ENCODE measurements at regions not wholly inside any gene's neighbourhood (a gene's known extent, or its start where the extent isn't known, plus 50 kb on each side); places are given as distances from the start of the nearest gene placed in this dataset.

- TF ChIP-seq CTCF (conservative IDR thresholded peaks at IDR 0.05 in 1 of 2, IDR thresholded peaks at IDR 0.05 in 1 of 2; ENCODE audit: extremely low read depth in 1 of 2, insufficient read depth in 1 of 2, low read depth in 1 of 2, low read length in 2 of 2) (no peak), EZH2 (IDR thresholded peaks at IDR 0.05; ENCODE audit: borderline replicate concordance, low read length) (no peak)
Observed at GRCh38 chr10:78584681-78585080, 484.1 kb upstream of the ZMIZ1 start.

Data from mammary epithelial cell (primary cell).